ENCODE measurements at regions not wholly inside any gene's neighbourhood (a gene's known extent, or its start where the extent isn't known, plus 50 kb on each side); places are given as distances from the start of the nearest gene placed in this dataset.

DNA sequence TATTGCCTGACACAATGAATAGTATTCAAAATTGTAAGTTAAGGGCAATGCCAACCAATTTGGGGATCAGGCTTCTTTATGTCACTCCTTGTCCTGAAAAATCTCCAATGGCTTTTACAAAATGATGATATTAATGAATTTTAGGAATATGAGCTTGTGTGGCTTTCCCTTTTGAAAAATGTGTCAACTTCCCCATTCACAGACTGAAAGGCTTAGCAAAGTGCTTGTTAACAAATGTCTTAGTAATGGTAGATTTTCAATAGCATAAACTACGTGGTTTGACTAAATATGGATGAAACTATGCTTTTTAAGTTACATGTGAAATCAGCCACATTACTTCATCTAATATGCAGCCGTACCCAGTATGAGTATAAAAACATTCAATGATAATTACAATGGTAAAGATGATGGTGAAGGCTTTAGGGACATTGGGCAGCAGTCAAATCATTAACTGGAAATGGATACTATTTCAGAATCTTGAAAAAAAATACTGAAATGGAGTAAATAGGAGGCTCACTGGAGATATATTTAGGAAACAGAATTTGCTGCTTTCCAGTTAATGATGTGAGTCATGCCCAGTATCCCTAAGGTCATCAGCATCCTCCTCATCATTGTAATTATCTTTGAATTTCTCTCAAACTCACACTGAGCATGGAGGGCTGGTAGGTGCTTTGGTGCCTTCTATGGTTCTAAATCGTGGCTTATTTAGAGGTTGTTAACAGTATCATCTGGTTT lies 113.3 kb upstream of the ZNF608 start:
- Mint-ChIP-seq H3K4me1 (ENCODE audit: low read depth) (peaks cover 1% of the 10 kb centered on the region), H3K36me3 (ENCODE audit: insufficient read depth) (no peaks in the 10 kb centered on the region), H3K27me3 (no peaks in the 10 kb centered on the region), H3K9me3 (ENCODE audit: low read depth) (no peaks in the 10 kb centered on the region), H3K27ac (no peak overlapping the region), H3K4me3 (ENCODE audit: low read depth) (no peak overlapping the region)
- TF ChIP-seq, protein P1, sequence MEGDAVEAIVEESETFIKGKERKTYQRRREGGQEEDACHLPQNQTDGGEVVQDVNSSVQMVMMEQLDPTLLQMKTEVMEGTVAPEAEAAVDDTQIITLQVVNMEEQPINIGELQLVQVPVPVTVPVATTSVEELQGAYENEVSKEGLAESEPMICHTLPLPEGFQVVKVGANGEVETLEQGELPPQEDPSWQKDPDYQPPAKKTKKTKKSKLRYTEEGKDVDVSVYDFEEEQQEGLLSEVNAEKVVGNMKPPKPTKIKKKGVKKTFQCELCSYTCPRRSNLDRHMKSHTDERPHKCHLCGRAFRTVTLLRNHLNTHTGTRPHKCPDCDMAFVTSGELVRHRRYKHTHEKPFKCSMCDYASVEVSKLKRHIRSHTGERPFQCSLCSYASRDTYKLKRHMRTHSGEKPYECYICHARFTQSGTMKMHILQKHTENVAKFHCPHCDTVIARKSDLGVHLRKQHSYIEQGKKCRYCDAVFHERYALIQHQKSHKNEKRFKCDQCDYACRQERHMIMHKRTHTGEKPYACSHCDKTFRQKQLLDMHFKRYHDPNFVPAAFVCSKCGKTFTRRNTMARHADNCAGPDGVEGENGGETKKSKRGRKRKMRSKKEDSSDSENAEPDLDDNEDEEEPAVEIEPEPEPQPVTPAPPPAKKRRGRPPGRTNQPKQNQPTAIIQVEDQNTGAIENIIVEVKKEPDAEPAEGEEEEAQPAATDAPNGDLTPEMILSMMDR (IDR thresholded peaks at IDR 0.05; ENCODE audit: unreplicated experiment) = no peak
- no peak for DNase-seq (ENCODE audit: low spot score, unreplicated experiment)

DNA sequence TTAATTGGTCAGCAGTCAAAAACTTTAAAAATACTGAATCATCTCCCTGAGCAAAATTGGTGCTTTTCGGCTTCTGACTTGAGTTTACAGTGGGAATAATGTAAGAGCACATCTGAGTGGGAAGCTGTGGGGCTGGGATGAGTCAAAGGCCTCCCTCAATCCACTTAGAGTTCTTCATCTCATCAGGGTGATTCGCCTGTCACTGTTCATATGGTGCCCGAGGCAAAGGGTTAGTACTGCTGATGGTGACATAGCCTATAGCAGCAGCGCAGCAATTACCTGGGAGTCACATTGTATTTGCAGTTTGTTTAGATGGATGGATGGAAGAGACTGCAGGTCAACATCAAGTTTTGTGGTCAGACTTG lies 113.8 kb upstream of the ZNF608 start:
- no peaks in the 10 kb centered on the region for H3K9me3 Mint-ChIP-seq (ENCODE audit: low read depth)
- H3K36me3 Mint-ChIP-seq (ENCODE audit: insufficient read depth) = no peaks in the 10 kb centered on the region
- peaks cover 1% of the 10 kb centered on the region for H3K4me1 Mint-ChIP-seq (ENCODE audit: low read depth)
- TF ChIP-seq, protein P1 (IDR thresholded peaks at IDR 0.05; ENCODE audit: unreplicated experiment) = no peak
- no peaks in the 10 kb centered on the region for H3K27me3 Mint-ChIP-seq
- DNase-seq (ENCODE audit: low spot score, unreplicated experiment) = no peak
- H3K27ac Mint-ChIP-seq = no peak overlapping the region
- H3K4me3 Mint-ChIP-seq (ENCODE audit: low read depth) = no peak overlapping the region

DNA sequence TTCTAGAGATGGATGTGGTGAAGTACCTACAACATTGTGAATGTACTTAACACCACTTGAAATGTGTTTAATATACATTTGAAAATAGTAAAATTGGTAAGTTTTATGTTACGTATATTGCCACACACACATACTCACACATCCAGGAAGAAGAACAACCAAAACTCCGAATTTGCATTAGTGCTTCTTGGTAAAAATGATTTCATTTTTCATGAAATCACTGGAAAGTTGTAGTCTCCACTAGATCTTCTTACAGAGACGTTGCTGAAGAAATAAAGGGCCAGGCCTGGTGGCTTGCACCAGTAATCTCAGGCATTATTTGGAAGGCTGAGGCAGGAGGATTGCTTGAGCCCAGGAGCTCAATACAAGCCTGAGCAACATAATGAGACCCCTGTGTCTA lies 118.6 kb upstream of the ZNF608 start:
- Mint-ChIP-seq H3K4me3 (ENCODE audit: low read depth) (no peak overlapping the region), H3K9me3 (ENCODE audit: low read depth) (no peaks in the 10 kb centered on the region), H3K27ac (no peak overlapping the region), H3K36me3 (ENCODE audit: insufficient read depth) (no peaks in the 10 kb centered on the region), H3K4me1 (ENCODE audit: low read depth) (peaks cover 17% of the 10 kb centered on the region), H3K27me3 (no peaks in the 10 kb centered on the region)
- DNase-seq (ENCODE audit: low spot score, unreplicated experiment) = no peak
- TF ChIP-seq, protein P1 (IDR thresholded peaks at IDR 0.05; ENCODE audit: unreplicated experiment) = no peak

DNA sequence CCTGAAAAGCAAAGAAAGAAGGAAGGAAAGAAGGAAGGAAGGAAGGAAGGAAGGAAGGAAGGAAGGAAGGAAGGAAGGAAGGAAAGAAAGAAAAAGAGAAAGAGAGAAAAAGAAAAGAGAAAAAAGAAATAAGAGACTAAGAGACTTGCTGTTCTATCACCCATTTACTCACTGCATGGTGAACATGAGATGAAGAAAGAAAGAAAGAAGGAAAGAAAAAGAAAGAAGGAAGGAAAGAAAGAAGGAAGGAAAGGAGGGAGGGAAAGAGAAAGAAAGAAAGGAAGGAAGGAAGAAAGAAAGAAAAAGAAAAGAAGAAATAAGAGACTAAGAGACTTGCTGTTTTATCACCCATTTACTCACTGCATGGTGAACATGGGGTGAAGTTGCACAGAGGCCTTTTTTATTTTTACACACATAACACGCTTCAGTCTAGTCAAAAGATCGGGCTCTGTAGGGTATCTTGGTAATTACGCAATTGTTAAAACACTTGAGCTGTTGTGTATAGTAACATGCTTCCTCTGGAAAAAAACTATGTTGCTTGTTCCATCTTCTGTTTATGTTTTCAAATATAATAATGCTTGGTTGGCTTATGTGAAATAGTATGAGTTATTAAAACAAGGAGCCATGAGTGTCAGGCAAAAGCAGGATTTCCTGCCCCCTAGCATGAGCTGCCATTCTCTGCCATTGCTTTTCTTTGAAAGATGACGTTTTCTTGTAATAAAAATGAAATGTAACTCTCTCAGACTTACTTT lies 119.3 kb upstream of the ZNF608 start:
- no peaks in the 10 kb centered on the region for H3K36me3 Mint-ChIP-seq (ENCODE audit: insufficient read depth)
- DNase-seq (ENCODE audit: low spot score, unreplicated experiment) = no peak
- no peak overlapping the region for H3K27ac Mint-ChIP-seq
- H3K4me3 Mint-ChIP-seq (ENCODE audit: low read depth) = no peak overlapping the region
- TF ChIP-seq, protein P1 (IDR thresholded peaks at IDR 0.05; ENCODE audit: unreplicated experiment) = no peak
- no peaks in the 10 kb centered on the region for H3K27me3 Mint-ChIP-seq
- H3K9me3 Mint-ChIP-seq (ENCODE audit: low read depth) = no peaks in the 10 kb centered on the region
- H3K4me1 Mint-ChIP-seq (ENCODE audit: low read depth) = peaks cover 17% of the 10 kb centered on the region

DNA sequence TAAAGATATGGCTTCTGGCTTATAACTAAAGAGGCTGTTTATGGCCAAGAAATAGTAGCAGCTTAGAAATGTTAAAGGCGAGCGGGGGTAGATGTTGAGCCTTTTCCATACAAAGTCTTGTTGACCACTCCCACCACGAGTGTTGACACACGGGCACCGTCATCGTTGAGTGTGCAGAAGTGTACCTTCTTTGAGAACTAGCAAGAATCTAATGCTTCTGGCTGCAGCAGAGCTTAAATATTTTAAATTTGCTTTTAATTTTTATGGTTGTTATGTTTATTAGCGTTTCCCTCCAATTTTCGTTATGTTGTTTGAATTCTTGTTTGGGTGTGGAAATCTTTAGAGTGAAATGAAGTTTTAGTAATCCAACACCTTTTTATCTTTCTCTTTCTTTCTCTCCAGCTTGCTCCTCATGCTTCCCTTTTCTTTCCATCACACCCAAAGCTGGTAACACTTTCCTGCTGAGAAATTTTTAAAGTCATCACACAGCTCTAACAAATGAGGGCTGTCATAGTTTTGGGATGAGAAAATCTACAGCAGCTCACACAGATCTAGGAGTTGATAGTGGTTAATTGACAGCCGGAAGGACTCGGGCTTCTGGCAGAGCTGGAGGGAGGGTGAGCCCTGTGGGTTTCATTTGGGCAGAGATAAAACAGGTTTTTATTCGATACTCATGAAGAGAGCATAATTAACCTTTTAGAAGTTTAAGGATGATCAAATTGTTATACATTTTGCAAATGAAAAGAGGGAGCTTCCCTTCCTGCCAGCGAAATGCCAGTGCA lies 120.1 kb upstream of the ZNF608 start:
- H3K4me1 Mint-ChIP-seq (ENCODE audit: low read depth) = peaks cover 17% of the 10 kb centered on the region
- no peak overlapping the region for H3K27ac Mint-ChIP-seq
- H3K27me3 Mint-ChIP-seq = no peaks in the 10 kb centered on the region
- H3K4me3 Mint-ChIP-seq (ENCODE audit: low read depth) = no peak overlapping the region
- no peaks in the 10 kb centered on the region for H3K36me3 Mint-ChIP-seq (ENCODE audit: insufficient read depth)
- TF ChIP-seq, protein P1 (IDR thresholded peaks at IDR 0.05; ENCODE audit: unreplicated experiment) = no peak
- DNase-seq (ENCODE audit: low spot score, unreplicated experiment) = no peak
- H3K9me3 Mint-ChIP-seq (ENCODE audit: low read depth) = no peaks in the 10 kb centered on the region
